Endodermal cell (in vitro differentiated cells): ENCODE measurements at regions not wholly inside any gene's neighbourhood (a gene's known extent, or its start where the extent isn't known, plus 50 kb on each side); places are given as distances from the start of the nearest gene placed in this dataset.

ENCODE experiments used
- DNase-seq: peaks from one replicate; pipeline ENCODE4 v3.0.0-alpha.2; 2017
- H3K27ac ChIP-seq: 2 replicates; pipeline ENCODE4 v1.5.1; 2013; ENCODE audit warnings: mild to moderate bottlenecking, low read depth, low read length, moderate library complexity
- H3K27me3 ChIP-seq: 2 replicates; pipeline ENCODE4 v1.6.1; 2013; ENCODE audit warnings: mild to moderate bottlenecking, low read length, moderate library complexity; ENCODE audit not compliant: insufficient read depth, control insufficient read depth, poor library complexity, severe bottlenecking
- H3K36me3 ChIP-seq: 2 replicates; pipeline ENCODE4 v1.7.0; 2013; ENCODE audit warnings: mild to moderate bottlenecking, low read length, moderate library complexity; ENCODE audit not compliant: control insufficient read depth, insufficient read depth
- H3K4me1 ChIP-seq: one replicate; pipeline ENCODE4 v1.7.0; 2013; ENCODE audit warnings: low read length; ENCODE audit not compliant: control insufficient read depth, insufficient read depth
- H3K4me3 ChIP-seq: 2 replicates; pipeline ENCODE4 v1.5.1; 2013; ENCODE audit warnings: mild to moderate bottlenecking, low read length, moderate library complexity
- H3K9ac ChIP-seq: 2 replicates; pipeline ENCODE4 v1.6.1; 2013; ENCODE audit warnings: mild to moderate bottlenecking, low read length, moderate library complexity; ENCODE audit not compliant: poor library complexity, severe bottlenecking; ENCODE audit errors: extremely low read depth
- H3K9me3 ChIP-seq: 2 replicates; pipeline ENCODE4 v1.6.1; 2013; ENCODE audit warnings: mild to moderate bottlenecking, low read length, moderate library complexity; ENCODE audit not compliant: control insufficient read depth
- H3K27ac Mint-ChIP-seq: 2 replicates; pipeline ENCODE4 v1.8.0; 2020; ENCODE audit warnings: mixed read lengths
- H3K27me3 Mint-ChIP-seq: 2 replicates; pipeline ENCODE4 v1.8.0; 2021; ENCODE audit warnings: mild to moderate bottlenecking, mixed read lengths; ENCODE audit not compliant: insufficient read depth
- H3K36me3 Mint-ChIP-seq: 2 replicates; pipeline ENCODE4 v1.8.0; 2020; ENCODE audit warnings: low read depth, mixed read lengths
- H3K4me1 Mint-ChIP-seq: 2 replicates; pipeline ENCODE4 v1.8.0; 2020; ENCODE audit warnings: mixed read lengths
- H3K4me3 Mint-ChIP-seq: 2 replicates; pipeline ENCODE4 v1.8.0; 2020; ENCODE audit warnings: mild to moderate bottlenecking, moderate library complexity, mixed read lengths
- H3K9me3 Mint-ChIP-seq: 2 replicates; pipeline ENCODE4 v1.8.0; 2020; ENCODE audit warnings: mild to moderate bottlenecking, mixed read lengths
- WGBS, 2 experiments: methylation state at CpG; one replicate each; pipeline versions ENCODE4 v1.1.5 to v1.1.7; 2013; ENCODE audit warnings: missing lambda C conversion rate in 2 of 2, mixed read lengths in 1 of 2; ENCODE audit not compliant: insufficient coverage in 1 of 2, insufficient read length in 1 of 2; 5-methylcytosine and 5-hydroxymethylcytosine counted together
- TF ChIP-seq, protein P1 (sequence below): fragments of 200-600 bp; sonication (generic); conservative IDR thresholded peaks from 2 replicates; pipeline ENCODE4 v1.5.0; 2021; ENCODE audit warnings: antibody characterized with exemption, mild to moderate bottlenecking

DNA sequence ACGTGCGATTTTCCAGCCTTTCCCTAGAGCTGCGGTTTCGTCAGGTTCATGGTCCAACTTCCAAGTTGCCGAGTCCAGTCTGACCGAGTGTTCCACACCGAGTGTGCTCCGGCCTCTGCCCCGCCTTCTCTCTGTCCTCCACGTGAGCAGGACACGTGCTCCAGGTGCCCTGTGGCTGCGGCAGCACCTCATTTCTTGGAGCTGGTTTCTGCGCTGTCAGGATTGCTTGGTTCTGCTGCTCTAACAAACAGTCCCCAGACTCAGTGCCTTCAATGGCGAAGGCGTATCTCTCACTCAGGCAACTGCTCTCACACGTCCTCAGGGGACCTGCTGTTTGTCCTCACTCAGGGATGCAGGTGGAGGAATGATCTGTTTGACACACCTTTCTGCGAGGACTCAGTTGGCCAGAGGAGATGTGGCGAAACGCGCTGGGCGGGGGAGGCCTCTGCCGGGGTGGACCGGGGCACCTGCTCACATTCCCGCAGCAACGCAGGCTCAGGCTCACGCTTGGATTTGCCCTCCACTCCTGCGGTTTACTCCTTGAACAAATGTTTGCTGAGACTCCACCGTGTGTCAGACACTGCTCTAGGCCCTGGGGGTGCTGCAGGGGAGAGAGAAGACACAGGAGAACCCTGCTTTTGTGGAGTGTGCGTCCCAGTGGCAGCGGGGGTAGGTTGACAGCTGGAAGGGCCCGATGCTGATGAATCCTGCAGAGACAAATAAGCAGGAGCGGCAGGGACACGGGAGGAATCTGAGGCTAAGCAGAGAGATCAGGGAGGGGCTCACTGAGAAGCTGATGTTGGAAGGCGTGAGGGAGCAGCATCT, 63.4 kb upstream of the FBRSL1 start:
- TF ChIP-seq, protein P1, sequence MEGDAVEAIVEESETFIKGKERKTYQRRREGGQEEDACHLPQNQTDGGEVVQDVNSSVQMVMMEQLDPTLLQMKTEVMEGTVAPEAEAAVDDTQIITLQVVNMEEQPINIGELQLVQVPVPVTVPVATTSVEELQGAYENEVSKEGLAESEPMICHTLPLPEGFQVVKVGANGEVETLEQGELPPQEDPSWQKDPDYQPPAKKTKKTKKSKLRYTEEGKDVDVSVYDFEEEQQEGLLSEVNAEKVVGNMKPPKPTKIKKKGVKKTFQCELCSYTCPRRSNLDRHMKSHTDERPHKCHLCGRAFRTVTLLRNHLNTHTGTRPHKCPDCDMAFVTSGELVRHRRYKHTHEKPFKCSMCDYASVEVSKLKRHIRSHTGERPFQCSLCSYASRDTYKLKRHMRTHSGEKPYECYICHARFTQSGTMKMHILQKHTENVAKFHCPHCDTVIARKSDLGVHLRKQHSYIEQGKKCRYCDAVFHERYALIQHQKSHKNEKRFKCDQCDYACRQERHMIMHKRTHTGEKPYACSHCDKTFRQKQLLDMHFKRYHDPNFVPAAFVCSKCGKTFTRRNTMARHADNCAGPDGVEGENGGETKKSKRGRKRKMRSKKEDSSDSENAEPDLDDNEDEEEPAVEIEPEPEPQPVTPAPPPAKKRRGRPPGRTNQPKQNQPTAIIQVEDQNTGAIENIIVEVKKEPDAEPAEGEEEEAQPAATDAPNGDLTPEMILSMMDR, result no peak
- peaks cover 5% of the 10 kb centered on the region for H3K27me3 ChIP-seq
- no peak overlapping the region for H3K27ac Mint-ChIP-seq
- no peaks in the 10 kb centered on the region for H3K36me3 ChIP-seq
- H3K4me3 ChIP-seq, result no peak overlapping the region
- peaks cover 59% of the 10 kb centered on the region for H3K27me3 Mint-ChIP-seq
- H3K27ac ChIP-seq, result no peak overlapping the region
- H3K9me3 ChIP-seq, result peaks cover 7% of the 10 kb centered on the region
- no peak overlapping the region for H3K9ac ChIP-seq
- no peak overlapping the region for H3K4me3 Mint-ChIP-seq
- WGBS, 2 experiments, result 72 to 84% methylated on average over 27 to 34 of the region's 34 CpGs
- H3K4me1 ChIP-seq, result no peaks in the 10 kb centered on the region
- H3K4me1 Mint-ChIP-seq, result peaks cover 32% of the 10 kb centered on the region
- DNase-seq, result no peak
- peaks cover 9% of the 10 kb centered on the region for H3K36me3 Mint-ChIP-seq
- peaks cover 31% of the 10 kb centered on the region for H3K9me3 Mint-ChIP-seq

DNA sequence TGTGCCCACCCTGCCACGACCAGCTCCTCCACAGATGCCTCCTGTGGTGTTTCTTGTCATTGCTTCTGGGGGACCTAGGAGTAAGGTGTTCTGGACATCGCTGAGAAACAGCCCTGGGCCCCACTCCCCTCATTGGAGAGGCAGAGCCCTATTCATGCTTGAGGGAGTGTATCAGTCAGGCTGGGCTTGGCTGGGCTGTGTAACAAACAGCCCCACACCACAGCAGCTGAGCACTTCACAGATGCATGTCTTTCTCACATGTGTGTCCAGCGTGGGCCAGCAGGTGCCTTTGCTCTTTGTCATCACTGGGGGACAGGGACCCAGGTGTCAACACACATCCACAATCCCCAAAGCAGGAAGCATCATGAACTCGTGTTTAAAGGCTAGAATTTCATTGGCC, 65.1 kb upstream of the FBRSL1 start:
- no peaks in the 10 kb centered on the region for H3K4me1 ChIP-seq
- 64 to 73% methylated on average over 4 of the region's 4 CpGs for WGBS, 2 experiments

DNA sequence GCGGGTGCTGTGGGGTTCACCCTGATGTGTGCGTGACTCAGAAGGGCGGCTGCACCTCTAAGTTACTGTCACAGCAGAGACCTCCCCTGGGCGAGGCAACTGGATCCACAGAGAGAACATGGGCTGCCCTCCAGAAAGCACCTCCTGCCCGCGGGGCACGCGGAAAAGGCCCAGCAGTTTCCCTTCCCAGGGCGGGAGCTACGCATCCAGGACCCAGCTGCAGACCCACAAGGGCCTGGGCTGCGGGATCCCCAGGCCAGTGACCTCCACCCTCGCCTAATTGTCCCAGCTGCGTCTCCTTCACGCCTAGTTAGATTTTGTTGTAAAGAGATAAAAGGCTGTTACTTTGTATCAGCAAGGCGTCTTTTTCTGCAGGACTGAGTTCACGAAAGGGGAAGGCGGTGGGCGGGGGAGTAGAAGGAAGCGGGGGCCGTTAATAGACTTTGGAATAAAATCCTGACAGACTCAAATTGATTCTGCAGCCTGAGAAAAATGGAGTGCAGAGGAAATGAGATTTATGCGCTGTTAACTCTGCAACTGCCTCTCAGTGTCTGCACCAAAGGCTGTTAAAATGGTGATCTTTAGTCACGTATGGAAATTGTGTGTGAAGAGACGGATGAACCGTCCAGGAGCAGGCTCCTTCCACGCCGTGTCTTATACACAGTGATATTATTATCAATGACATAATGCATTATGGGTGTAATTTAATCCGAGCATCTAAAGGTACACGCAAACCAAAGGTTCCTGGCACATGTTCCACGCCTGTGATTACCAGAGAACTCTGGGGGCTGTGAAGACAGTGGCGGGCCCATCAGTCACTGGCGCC, 65.9 kb upstream of the FBRSL1 start:
- Histone ChIP-seq H3K9ac (no peak overlapping the region), H3K4me1 (no peaks in the 10 kb centered on the region), H3K27ac (peak overlapping the region; percentile 53), H3K36me3 (no peaks in the 10 kb centered on the region), H3K4me3 (no peak overlapping the region), H3K9me3 (peaks cover 7% of the 10 kb centered on the region), H3K27me3 (peaks cover 16% of the 10 kb centered on the region)
- 61 to 79% methylated on average over 17 to 29 of the region's 31 CpGs for WGBS, 2 experiments
- TF ChIP-seq, protein P1, result no peak
- peak; percentile 88 for DNase-seq
- H3K4me3 Mint-ChIP-seq, result no peak overlapping the region
- peaks cover 9% of the 10 kb centered on the region for H3K36me3 Mint-ChIP-seq
- no peak overlapping the region for H3K27ac Mint-ChIP-seq
- H3K4me1 Mint-ChIP-seq, result peaks cover 21% of the 10 kb centered on the region
- peaks cover 77% of the 10 kb centered on the region for H3K27me3 Mint-ChIP-seq
- H3K9me3 Mint-ChIP-seq, result peaks cover 31% of the 10 kb centered on the region

More for the DNA sequence above, 65.1 kb upstream of the FBRSL1 start:
- Histone ChIP-seq H3K4me3 (no peak overlapping the region), H3K9me3 (peaks cover 7% of the 10 kb centered on the region), H3K27me3 (peaks cover 9% of the 10 kb centered on the region), H3K36me3 (no peaks in the 10 kb centered on the region), H3K27ac (peak overlapping the region; percentile 53), H3K9ac (no peak overlapping the region)
- TF ChIP-seq, protein P1, result no peak
- H3K4me1 Mint-ChIP-seq, result peaks cover 27% of the 10 kb centered on the region
- no peak for DNase-seq
- H3K36me3 Mint-ChIP-seq, result peaks cover 9% of the 10 kb centered on the region
- peaks cover 31% of the 10 kb centered on the region for H3K9me3 Mint-ChIP-seq
- H3K27me3 Mint-ChIP-seq, result peaks cover 70% of the 10 kb centered on the region
- no peak overlapping the region for H3K4me3 Mint-ChIP-seq
- H3K27ac Mint-ChIP-seq, result no peak overlapping the region
